Stimulated activated naive CD8-positive, alpha-beta T cell treated with anti-CD3 and anti-CD28 coated beads, Interleukin-15, amount 100 ng/mL, for 72 hours (primary cell): ENCODE measurements at regions not wholly inside any gene's neighbourhood (a gene's known extent, or its start where the extent isn't known, plus 50 kb on each side); places are given as distances from the start of the nearest gene placed in this dataset.

Experiments used
- ATAC-seq: fragments of 150-1000 bp; cut with Tn5 transposase; 2 replicates; pipeline ENCODE4 v1.10.0; 2021; ENCODE audit warnings: mild to moderate bottlenecking, moderate library complexity
- DNase-seq, 2 donors: peaks; one replicate each; pipeline ENCODE4 v3.0.0; 2021 to 2022
- H3K27ac Mint-ChIP-seq, 2 donors: one replicate each; pipeline ENCODE4 v1.8.0; 2022; ENCODE audit warnings: mild to moderate bottlenecking in 2 of 2, mixed read lengths in 2 of 2, moderate library complexity in 2 of 2
- H3K27me3 Mint-ChIP-seq: one replicate; pipeline ENCODE4 v1.8.0; 2022; ENCODE audit warnings: mixed read lengths
- H3K4me1 Mint-ChIP-seq: one replicate; pipeline ENCODE4 v1.8.0; 2022; ENCODE audit warnings: mild to moderate bottlenecking, mixed read lengths
- H3K4me3 Mint-ChIP-seq, 2 donors: one replicate each; pipeline ENCODE4 v1.8.0; 2022; ENCODE audit warnings: mild to moderate bottlenecking in 2 of 2, mixed read lengths in 2 of 2, moderate library complexity in 1 of 2
- H3K9me3 Mint-ChIP-seq, 2 donors: one replicate each; pipeline ENCODE4 v1.8.0; 2022; ENCODE audit warnings: mixed read lengths in 2 of 2

DNA sequence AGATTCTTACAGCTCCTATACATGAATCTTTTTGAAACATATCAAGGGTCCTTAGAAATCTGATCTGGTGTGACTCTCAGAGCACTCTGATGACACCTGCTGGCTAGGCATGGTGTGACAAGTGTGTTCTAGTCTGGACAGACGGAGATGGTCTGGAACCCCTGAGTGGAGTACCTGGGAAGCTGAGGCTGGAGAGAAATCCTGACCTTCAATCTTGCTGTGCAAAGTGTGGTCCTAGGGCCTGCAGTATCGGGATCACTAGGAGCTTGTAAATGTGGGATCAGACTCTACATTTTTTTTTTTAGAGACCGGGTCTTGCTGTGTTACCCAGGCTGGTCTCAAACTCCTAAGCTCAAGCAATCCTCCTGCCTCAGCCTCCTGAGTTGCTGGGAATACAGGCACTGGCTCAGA lies 78.6 kb upstream of the SOD1 start:
- Mint-ChIP-seq H3K9me3 (no peaks in the 10 kb centered on the region), H3K27ac (peak overlapping the region in 1 of 2 donors; percentile 76), H3K27me3 (peaks cover 11% of the 10 kb centered on the region), H3K4me1 (no peaks in the 10 kb centered on the region), H3K4me3 (no peak overlapping the region)
- DNase-seq (peak; percentile 63 to 67), ATAC-seq (peak; percentile 82)

DNA sequence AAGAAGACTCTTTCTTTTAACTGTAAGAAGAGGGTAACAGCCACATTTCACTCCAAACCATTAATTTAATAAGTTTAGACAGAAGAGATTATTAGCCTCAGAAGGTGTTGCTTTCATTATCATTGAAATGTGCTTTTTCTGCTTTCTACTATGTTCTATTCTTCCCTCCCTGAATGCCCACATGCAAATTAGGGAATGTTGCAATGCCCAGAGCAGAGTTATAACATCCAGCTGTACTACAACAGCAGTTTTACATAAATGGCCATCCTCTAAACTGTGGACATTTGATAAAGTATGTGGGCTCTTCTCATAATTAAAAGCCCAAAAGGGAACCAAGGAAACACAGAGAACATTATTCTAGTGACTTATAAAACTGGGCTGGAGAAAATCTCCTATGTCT lies 82.2 kb upstream of the SOD1 start:
- H3K27ac Mint-ChIP-seq = no peak overlapping the region
- DNase-seq = no peak
- no peaks in the 10 kb centered on the region for H3K9me3 Mint-ChIP-seq
- H3K27me3 Mint-ChIP-seq = peaks cover 11% of the 10 kb centered on the region
- no peak for ATAC-seq
- H3K4me1 Mint-ChIP-seq = no peaks in the 10 kb centered on the region
- H3K4me3 Mint-ChIP-seq = no peak overlapping the region

DNA sequence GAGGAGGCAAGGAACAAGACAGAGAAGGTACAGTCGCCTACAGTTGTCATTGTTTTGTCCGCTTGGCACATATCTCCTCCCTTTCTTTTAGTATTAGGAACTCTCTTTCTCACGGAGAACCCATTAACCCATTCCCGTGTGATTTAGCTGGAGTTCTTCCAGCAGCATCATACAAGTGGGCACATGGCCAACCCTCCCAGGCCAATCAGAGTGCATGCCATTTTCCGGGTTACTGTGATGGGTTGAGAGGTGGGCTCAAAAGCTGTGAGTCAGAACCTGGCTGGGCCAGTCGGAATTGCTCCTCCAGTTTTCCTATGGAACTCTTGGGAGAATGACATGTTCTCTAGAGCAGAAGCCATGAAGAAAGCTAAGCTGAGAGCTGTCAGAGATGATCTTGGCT lies 83.1 kb upstream of the SOD1 start:
- Mint-ChIP-seq H3K9me3 (no peaks in the 10 kb centered on the region), H3K4me1 (no peaks in the 10 kb centered on the region), H3K27me3 (peaks cover 11% of the 10 kb centered on the region), H3K4me3 (no peak overlapping the region), H3K27ac (no peak overlapping the region)
- no peak for DNase-seq
- no peak for ATAC-seq

DNA sequence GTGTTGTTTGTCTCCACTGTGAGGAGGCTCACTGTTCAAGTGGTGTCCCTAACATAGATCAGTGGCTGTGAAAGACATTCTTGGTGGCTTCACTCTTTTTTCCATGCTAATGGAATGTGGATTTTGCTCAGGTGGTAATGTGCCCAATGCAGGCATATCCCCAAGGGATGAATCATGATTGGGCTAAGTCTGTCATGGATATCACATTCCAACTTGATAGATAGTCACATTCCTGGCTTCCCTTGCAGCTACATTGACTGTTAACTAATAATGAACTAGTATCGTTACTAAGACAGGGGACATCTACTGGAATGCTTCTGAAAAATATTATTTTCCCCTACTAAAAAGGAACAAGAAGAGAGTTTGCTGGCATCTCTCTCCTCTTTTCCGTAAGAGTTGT lies 86.3 kb upstream of the SOD1 start:
- ATAC-seq = no peak
- Mint-ChIP-seq H3K27ac (no peak overlapping the region), H3K4me1 (no peaks in the 10 kb centered on the region)

DNA sequence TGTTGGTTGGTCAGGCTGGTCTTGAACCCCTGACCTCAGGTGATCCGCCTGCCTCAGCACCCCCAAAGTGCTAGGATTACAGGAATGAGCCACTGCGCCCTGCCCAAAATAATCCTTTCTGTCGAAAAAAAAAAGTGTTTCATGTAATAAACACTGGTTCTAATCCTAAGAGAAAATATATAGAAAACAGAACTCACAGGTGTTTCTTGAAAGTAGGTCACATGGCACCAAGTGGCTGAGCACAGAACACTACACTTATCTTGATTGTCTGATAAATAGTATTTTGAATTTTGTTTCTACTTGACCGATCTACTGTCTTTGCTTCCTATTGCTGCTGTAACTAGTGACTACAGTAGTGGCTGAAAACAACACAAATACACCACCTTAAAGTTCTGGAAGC lies 87.6 kb upstream of the SOD1 start:
- Mint-ChIP-seq H3K4me3 (no peak overlapping the region), H3K4me1 (no peaks in the 10 kb centered on the region), H3K27me3 (no peaks in the 10 kb centered on the region), H3K9me3 (no peaks in the 10 kb centered on the region), H3K27ac (no peak overlapping the region)
- DNase-seq = no peak
- no peak for ATAC-seq

More for the DNA sequence above, 86.3 kb upstream of the SOD1 start:
- Mint-ChIP-seq H3K4me3 (no peak overlapping the region), H3K27me3 (peaks cover 5% of the 10 kb centered on the region), H3K9me3 (no peaks in the 10 kb centered on the region)
- DNase-seq = no peak

DNA sequence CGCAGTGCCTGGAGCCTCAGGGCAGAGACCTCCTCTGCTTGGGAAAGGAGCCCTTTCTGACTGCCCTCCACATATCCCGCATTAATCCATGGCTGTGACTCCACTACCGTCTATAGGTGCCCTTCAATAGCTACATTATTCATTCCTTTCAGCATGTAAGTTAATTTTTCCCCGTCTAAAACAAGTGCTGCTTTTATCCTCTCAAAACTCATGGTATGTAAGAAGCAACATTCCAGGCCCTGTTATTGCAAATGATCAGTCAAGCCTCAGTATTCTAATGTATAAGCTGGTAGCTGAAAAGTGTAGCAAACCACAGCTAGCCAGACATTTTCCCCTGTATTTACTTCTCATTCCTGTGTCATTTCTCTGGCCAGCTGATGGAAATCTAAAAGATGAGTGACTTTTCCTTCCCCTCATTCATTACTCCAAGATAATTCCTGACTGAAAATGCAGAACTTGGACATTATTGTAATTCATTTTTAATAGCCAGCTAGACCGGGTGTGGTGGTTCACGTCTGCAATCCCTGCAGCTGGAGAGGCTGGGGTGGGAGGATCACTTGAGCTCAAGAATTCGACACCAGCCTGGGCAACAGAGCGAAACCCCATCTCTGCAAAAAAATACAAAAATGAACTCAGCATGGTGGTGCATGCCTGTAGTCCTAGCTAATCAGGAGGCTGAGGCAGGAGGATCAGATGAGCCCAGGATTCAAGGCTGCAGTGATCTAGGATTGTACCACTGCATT lies 88.5 kb upstream of the SOD1 start:
- Mint-ChIP-seq H3K9me3 (no peaks in the 10 kb centered on the region), H3K27me3 (no peaks in the 10 kb centered on the region), H3K4me1 (no peaks in the 10 kb centered on the region), H3K27ac (no peak overlapping the region), H3K4me3 (no peak overlapping the region)
- DNase-seq (no peak), ATAC-seq (no peak)

DNA sequence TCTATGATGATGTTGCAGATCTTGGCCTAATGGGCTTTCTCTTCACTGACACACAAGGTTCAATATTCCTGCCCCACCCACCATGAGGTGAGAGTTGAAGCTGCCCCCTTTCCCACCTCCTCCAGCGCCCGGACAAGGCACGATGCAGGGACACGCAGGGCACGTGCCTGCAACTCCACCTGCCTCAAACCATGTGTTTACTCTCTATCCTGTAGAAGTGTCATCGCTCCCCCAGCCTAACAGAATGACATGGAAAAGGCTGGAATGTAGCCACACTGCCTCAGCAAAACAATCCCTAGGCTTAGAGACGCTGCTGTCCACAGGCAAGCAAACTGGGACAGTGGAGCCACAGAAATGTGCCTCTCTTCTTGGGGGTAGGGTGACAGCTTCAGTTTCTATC lies 92.9 kb upstream of the SOD1 start:
- H3K4me3 Mint-ChIP-seq = no peak overlapping the region
- no peaks in the 10 kb centered on the region for H3K9me3 Mint-ChIP-seq
- no peaks in the 10 kb centered on the region for H3K4me1 Mint-ChIP-seq
- no peak for DNase-seq
- H3K27me3 Mint-ChIP-seq = no peaks in the 10 kb centered on the region
- no peak for ATAC-seq
- H3K27ac Mint-ChIP-seq = no peak overlapping the region

DNA sequence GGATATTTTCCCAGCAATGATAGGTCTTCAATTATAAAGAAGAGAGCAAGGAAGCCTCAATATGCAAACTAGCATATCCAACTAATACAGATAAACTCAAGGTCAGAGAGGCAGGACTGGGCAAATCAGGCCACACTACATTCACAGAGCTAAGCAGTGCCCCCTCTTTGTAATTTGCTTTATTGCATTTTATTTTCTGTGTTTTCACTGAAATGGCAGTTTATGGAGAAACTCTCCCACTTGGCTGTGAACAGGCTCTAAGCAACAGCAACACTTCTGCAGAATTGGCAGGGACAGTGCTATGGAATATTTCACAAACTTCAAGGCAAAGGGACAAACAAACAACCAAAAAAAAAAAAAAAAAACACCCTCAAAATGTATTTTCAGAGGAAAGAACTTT lies 93.4 kb upstream of the SOD1 start:
- Mint-ChIP-seq H3K4me3 (no peak overlapping the region), H3K4me1 (no peaks in the 10 kb centered on the region), H3K27ac (no peak overlapping the region), H3K27me3 (no peaks in the 10 kb centered on the region), H3K9me3 (no peaks in the 10 kb centered on the region)
- DNase-seq (no peak), ATAC-seq (peak; percentile 28)

DNA sequence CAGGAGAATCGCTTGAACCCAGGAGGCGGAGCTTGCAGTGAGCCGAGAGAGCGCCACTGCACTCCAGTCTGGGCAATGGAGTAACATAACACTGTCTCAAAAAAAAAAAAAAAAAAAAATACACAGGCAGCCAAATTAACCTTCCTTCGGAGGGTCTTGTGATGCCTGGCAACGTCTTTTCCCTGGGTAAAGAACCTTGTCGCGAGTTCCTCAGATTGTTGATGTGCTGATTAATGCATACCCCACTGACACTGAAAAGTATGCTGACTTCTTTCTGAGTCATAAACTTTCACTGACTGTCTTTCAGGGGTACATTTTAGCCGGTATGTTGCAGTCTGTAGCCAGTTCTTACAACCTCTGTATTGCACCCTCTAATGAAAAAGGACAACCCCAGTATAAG lies 95.1 kb upstream of the SOD1 start:
- Mint-ChIP-seq H3K4me1 (peaks cover 11% of the 10 kb centered on the region), H3K4me3 (no peak overlapping the region), H3K9me3 (no peaks in the 10 kb centered on the region), H3K27me3 (no peaks in the 10 kb centered on the region), H3K27ac (no peak overlapping the region)
- ATAC-seq = no peak
- no peak for DNase-seq

DNA sequence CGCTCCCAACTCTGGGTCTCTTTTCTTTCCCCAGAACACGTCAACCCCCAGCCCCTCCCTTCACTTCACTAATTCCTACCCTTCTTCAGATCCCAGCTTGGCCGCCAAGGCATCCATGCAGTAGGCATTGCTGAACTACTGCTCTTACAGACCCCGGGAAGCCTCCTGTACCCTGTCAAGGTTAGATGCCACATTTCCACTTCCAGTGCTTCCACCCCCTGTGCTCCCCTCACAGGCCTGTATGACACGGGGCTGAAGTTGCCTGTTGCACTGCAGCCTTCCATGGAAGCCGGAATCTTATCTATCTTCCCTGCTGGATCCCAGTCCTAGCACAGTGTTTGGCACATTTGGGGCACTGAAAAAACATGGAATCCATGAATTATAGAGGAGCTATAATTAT lies 99.0 kb upstream of the SOD1 start:
- no peaks in the 10 kb centered on the region for H3K9me3 Mint-ChIP-seq
- H3K27me3 Mint-ChIP-seq = peaks cover 22% of the 10 kb centered on the region
- H3K4me1 Mint-ChIP-seq = peaks cover 29% of the 10 kb centered on the region
- peak overlapping the region; percentile 28 to 77 for H3K27ac Mint-ChIP-seq
- H3K4me3 Mint-ChIP-seq = peak overlapping the region; percentile 84 to 97
- no peak for ATAC-seq
- DNase-seq = no peak

DNA sequence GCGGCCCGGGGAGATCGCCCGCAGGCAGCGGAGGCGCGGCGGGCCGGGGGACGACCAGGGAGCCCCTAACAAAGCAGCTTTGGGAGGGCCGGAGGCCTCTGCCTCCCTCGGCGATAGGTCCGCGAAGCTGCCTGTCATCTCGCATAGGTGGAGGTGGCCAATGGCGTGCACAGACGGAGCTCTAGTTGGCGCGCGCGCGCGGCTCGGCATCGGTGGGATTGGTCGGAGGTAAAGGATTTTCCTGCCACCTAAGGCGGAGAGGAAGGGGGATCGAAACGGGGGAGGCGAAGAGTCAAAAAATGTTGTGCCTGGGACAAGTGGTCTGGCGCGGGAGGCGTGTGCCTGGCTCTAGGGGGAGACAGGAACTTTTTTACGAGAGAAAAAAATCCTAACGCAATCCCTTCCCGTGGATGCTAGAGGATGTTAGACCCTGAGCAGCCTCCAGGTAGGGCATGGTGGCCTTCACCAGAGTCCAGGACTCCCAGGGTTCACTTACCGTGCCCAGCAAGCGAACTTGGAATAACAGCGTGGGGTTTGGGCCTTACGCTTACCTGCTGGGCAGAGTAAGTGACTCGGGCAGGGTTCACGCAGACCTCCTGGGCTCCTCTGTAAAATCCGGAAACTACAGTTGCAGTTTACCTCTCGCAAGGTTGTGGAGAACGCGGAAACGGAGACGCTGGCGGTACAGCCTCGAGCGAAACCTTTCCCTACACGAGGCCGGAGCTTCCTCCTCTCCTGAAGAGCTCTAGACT lies 99.9 kb upstream of the SOD1 start:
- Mint-ChIP-seq H3K9me3 (no peaks in the 10 kb centered on the region), H3K4me3 (peak overlapping the region; percentile 84 to 97), H3K27me3 (peaks cover 32% of the 10 kb centered on the region), H3K27ac (peak overlapping the region; percentile 64 to 94), H3K4me1 (peaks cover 39% of the 10 kb centered on the region)
- DNase-seq (peak; percentile 97), ATAC-seq (peak; percentile 88)

DNA sequence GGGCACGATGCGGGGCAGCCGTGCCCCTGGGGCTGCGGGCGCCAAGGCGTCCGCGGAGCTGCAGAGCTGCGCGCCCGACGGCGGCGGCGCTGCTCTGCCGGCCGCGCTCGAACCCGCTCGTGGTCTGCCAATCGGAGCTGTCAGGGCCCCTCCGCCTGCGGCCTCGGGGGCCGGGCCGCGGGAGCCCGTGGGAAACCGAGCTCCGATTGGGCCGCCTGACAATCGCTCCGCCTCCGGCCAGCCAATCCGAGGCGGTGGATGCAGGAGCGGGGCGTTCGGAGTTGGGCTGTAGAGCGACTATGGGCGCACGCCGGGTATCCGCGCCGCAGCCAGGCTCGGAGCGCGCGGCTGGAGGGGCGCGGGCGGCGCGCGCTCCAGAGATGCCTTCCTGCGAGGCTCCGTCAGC lies 100.5 kb upstream of the SOD1 start:
- peak; percentile 97 for DNase-seq
- H3K27me3 Mint-ChIP-seq = peaks cover 32% of the 10 kb centered on the region
- no peak overlapping the region for H3K27ac Mint-ChIP-seq
- H3K4me1 Mint-ChIP-seq = peaks cover 44% of the 10 kb centered on the region
- H3K4me3 Mint-ChIP-seq = peak overlapping the region; percentile 84 to 97
- H3K9me3 Mint-ChIP-seq = no peaks in the 10 kb centered on the region
- peak; percentile 89 for ATAC-seq

DNA sequence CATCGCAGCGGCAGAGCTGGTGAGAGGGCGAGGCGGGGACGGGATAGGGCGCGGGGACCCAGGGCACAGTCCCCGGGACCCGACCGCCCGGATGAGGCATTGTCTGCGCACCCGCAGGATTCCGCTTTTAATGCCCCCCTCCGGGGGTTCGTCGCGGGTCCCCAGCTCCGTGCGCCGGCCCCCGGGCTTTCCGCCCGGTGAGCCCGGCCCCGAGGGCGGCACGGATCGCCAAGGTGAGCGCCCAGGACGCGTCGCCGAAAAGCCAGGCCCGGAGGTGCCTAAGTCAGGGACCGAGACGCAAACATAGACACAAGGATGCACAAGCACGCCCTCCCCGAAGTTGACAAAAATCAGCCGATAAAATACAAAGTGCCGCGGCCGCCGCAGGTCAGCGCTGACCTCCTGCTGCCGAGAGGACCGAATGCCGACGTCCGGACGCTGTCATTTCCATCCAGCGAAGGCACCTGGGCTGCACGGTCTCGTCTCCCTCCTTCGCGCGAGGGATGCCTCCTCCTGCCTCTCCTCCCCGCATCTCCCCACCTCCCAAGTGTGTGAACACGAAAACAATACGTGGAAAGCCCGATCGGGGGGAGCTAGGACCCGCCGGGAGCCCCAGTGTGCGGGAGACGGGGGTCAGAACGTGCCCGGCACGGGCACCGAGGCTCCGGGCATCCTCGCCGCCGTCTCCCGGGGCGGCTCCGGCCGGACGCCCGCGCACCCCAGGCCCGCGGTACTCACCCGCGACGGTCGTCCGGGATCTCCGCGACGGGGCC lies 101.1 kb upstream of the SOD1 start:
- Mint-ChIP-seq H3K4me1 (peaks cover 50% of the 10 kb centered on the region), H3K9me3 (no peaks in the 10 kb centered on the region), H3K27ac (no peak overlapping the region), H3K4me3 (peak overlapping the region; percentile 83 to 88), H3K27me3 (peaks cover 32% of the 10 kb centered on the region)
- DNase-seq = peak; percentile 35 to 52
- ATAC-seq = peak; percentile 50

DNA sequence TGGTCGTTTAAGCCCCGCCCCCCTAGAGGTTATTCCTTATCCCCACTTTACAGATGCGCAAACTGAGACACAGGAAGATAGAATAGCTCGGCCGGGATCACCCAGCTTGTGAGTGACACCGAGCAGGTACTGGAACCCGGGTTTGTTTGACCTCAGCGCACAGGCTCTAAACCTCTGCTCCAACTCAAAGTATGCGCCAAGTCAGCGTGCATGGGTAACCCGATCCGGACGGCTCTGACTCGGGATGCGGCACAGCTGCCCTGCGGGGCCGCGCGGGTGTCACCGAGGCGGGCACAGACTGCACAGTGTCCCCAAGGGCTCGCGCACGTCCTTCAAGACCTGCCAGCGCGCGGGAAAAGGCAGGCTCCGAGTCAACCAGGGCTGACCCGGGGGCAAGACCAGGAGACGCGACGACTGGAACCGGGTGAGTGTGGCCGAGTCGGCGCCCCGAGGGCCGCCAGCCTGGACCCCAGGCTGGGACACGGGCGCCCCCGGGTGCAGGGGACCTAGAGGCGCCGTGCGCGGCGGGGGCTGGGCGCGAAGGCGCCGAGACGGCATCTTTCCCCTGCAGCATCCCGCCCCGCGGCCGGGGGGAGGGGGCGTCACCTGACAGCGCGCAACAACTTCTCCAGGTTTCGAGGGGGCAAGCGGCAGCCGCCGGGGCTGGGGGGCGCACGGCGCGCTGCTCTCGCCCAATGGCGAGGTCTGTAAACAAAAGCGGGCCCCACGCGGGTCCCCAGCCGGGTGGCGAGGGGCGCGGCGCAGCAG lies 101.9 kb upstream of the SOD1 start:
- H3K4me3 Mint-ChIP-seq = peak overlapping the region; percentile 83 to 88
- peak; percentile 28 to 34 for DNase-seq
- peaks cover 32% of the 10 kb centered on the region for H3K27me3 Mint-ChIP-seq
- no peaks in the 10 kb centered on the region for H3K9me3 Mint-ChIP-seq
- no peak overlapping the region for H3K27ac Mint-ChIP-seq
- H3K4me1 Mint-ChIP-seq = peaks cover 58% of the 10 kb centered on the region
- no peak for ATAC-seq

DNA sequence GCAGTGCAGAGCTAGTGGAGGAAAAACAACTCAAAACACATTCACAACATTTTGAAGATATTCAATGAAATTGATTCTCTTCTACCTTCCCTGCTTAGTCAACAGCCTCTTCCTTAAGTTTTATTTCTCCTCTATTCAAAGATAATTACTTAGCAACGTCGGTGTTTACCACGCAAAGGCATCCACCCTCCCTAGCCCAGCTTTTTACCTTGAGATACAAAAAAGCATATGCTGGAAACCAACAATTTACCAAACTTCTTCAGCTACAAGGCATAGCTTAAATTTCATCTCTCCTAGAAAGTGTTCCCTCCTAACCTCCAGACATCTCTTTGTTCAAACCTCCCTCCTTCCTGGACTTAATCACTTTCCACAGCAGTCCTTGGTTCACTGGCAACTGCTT lies 102.8 kb upstream of the SOD1 start:
- Mint-ChIP-seq H3K4me1 (peaks cover 62% of the 10 kb centered on the region), H3K27ac (no peak overlapping the region), H3K4me3 (peak overlapping the region in 1 of 2 donors; percentile 83), H3K27me3 (peaks cover 32% of the 10 kb centered on the region), H3K9me3 (no peaks in the 10 kb centered on the region)
- no peak for DNase-seq
- ATAC-seq = no peak
